Adipose tissue (tissue), 3 donors: ENCODE measurements at regions not wholly inside any gene's neighbourhood (a gene's known extent, or its start where the extent isn't known, plus 50 kb on each side); places are given as distances from the start of the nearest gene placed in this dataset.

Experiments
- H3K27ac ChIP-seq: one replicate; pipeline ENCODE4 v1.5.1; 2013; ENCODE audit warnings: low read depth, low read length
- WGBS, 3 donors: extraction: QIAGEN DNeasy Blood & Tissue Kit; methylation state at CpG; one replicate each; pipeline ENCODE4 v1.1.7; 2013; 5-methylcytosine and 5-hydroxymethylcytosine counted together
- donor health status: healthy with polysubstance abuse.
- donor health status: Bipolar disorder and iron deficiency.
- donor health status: healthy.

DNA sequence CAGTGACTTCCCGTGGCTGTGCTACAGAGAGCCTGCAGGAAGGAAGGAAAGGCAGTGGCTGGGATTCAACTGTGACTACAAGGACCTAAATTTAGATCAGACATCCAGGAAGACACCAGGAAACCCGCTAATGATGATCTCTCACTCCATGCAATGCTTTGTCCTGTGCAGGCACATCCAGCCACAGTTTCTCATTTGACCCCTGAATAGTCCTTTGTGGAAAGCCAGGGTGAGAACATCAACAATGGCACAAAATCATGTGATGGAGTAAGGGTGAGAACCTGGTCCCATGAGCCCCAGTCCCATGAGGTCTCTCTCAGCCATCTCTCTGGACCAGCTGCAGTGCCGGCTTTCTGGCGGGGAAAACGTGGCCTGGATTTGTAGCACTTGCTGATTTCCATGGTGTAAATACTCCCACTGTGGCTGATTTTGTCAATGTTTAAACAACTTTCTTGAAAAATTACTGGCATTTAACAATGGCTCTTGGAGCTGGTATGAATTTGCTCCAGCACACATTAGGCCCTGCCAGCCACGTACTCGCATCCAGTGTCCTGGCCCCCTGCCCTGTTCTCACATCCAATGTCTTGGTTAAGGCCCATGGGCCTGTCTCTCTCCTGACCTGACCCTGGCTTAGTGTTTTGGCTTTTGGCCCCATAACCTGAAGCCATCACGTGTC, 159.0 kb upstream of the HAAO start:
- WGBS, 3 donors = 60 to 75% (median 68%) methylated on average over 8 of the region's 8 CpGs
- H3K27ac ChIP-seq = no peak overlapping the region

- 48 to 72% (median 61%) methylated on average over 6 of the region's 6 CpGs for WGBS, 3 donors
These were observed 156.7 kb upstream of the HAAO start for GRCh38 chr2:42949125-42949524.

DNA sequence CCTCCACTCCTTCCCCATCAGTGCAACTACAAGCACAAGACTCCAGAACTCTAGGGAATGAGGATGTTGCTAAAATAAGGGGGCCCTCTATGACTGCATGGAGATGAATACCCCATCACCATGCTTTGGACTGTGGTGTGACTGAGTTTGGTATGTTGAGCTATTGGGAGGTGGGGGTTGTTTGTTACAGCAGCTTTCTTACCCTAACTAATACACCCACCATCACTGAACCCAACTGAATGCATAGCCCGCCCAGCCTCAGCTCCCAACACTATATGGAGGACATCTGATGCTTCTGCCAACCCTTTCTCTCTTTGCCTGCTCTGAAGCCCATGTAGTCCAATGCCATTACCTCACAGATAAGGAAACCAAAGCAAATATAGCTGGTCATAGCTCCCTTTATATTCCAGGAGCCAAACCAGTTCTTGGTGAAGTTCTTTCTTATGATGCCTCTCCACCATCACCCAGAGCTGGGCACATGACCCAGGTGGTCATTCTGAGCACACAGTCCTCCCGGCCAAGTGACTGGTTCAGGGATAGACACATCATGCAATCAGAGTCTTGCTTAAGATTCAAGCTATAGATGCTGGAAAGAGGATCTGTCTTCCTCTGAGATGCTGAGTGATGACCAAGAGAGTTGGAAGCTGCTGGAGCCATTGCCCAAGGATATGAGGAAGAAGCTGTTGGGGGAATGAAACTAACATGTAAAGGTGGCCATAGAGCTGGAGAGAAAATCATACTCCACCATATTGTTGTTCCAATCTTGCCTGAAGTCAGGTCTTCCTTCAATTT, 155.6 kb upstream of the HAAO start:
- H3K27ac ChIP-seq = no peak overlapping the region

More at GRCh38 chr2:42949125-42949524, 156.7 kb upstream of the HAAO start:
- H3K27ac ChIP-seq = no peak overlapping the region

DNA sequence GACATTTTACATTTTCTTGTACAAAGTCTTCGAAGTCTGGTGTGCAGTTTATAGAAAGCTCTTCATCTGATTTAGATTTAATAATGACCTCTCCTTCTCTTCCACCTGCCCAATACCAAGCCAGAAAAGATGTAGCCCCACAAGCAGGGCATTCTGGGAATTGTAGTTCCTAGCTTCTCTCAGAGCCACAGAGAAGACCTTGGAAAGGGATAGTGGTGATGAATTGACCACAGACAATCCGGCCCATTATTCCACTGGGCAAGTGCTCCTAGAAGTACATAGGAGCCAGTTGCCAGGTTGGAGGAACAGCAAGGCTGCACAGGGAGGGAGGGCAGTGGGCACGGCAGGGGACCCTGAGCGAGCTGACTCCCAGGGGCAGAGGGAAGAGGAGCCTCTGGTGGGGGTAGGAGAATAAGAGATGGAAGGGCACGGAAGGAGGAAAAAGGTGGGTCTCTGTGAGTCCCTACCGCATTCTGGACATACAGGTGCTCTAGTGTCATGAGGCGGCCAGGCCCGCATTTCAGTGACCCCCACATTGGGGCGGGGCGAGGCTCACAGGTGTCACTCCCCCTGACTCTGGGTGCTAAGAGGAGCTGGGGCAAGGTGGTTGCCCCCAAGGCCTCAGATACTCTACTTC, 152.5 kb upstream of the HAAO start:
- no peak overlapping the region for H3K27ac ChIP-seq
- WGBS, 3 donors = 92 to 95% (median 93%) methylated on average over 10 of the region's 10 CpGs

More for the DNA sequence above, 155.6 kb upstream of the HAAO start:
- WGBS, 3 donors = 80 to 96% (median 88%) methylated on average over 2 of the region's 2 CpGs

- 95 to 97% (median 96%) methylated on average over 13 of the region's 13 CpGs for WGBS, 3 donors
- H3K27ac ChIP-seq = no peak overlapping the region
These were observed 150.7 kb upstream of the HAAO start for GRCh38 chr2:42942990-42943493.

DNA sequence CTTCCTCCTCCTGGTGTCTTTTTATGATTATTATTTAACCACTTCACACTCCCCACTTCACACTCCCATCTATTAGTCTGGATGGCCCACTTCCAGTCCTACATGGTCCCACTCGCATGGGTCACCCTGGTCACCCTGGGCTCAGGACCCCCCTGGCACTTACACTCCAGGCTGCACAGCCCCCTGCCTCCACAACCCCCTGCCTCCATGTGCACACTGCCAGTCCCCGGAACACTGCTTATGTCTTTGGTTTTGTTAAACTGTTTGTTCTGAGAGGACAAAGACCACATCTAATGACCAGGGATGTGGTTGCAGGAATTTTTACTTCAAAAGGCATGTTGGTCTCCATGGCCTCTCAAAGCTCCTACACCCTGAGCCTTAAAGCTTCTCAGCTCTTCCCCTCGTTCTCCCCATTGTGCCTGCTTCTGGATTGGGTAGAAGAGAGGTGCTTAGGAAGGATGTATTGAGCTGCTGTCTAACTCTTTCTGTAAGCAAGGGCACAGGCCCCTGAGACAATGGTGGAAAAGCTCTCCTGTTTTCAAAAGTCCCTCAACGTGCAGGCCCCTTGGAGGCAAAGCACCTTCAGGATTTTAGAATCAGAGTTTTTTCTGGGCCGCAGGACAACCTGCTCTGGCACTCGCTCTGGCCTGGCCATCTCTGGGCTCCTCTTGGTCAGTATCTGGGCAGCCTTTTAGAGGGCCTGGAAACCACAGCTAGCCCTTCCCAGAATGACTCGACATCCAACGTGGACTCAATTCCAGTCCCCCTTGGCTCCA, 150.0 kb upstream of the HAAO start:
- H3K27ac ChIP-seq = no peak overlapping the region

GRCh38 chr2:42941633-42942176, 149.3 kb upstream of the HAAO start:
- H3K27ac ChIP-seq = no peak overlapping the region
- 61 to 90% (median 80%) methylated on average over 3 of the region's 3 CpGs for WGBS, 3 donors

More for the DNA sequence above, 150.0 kb upstream of the HAAO start:
- 89 to 96% (median 91%) methylated on average over 8 of the region's 8 CpGs for WGBS, 3 donors

GRCh38 chr2:42939411-42940206, 147.2 kb upstream of the HAAO start:
- 58 to 71% (median 66%) methylated on average over 11 of the region's 11 CpGs for WGBS, 3 donors
- H3K27ac ChIP-seq = no peak overlapping the region

DNA sequence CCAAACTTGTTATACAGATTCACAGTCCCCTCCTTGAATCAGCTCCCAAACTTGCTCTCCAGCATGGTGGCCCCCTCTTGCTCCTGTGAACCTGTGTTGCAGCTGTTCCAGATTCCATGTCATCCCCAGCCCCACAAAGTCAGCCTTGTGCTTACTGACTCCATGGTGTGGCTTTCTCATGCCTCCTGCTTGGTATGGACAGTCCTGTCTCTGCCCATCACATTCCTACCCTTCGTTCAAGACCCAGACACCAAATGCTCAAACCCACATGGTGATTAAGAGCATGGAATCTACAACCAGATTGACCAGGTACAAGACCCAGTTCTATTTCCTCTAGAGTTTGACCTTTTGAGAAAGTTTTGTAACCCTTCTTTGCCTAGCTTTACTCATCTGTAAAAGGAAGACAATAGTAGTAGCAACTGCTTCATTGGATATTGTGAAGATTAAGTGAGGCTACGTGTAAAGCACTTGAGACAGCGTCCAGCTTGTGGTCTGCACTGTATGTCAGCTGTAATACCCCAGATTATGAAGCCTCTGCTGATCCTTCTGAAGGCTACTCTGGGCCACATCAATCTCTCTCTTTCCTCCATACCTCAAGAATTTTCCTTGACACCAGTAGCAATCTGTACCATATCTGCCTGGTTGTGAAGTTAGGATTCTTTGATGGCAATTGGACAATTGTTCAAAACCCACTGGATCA, 146.4 kb upstream of the HAAO start:
- 97 to 98% (median 98%) methylated on average over 3 of the region's 3 CpGs for WGBS, 3 donors
- no peak overlapping the region for H3K27ac ChIP-seq

DNA sequence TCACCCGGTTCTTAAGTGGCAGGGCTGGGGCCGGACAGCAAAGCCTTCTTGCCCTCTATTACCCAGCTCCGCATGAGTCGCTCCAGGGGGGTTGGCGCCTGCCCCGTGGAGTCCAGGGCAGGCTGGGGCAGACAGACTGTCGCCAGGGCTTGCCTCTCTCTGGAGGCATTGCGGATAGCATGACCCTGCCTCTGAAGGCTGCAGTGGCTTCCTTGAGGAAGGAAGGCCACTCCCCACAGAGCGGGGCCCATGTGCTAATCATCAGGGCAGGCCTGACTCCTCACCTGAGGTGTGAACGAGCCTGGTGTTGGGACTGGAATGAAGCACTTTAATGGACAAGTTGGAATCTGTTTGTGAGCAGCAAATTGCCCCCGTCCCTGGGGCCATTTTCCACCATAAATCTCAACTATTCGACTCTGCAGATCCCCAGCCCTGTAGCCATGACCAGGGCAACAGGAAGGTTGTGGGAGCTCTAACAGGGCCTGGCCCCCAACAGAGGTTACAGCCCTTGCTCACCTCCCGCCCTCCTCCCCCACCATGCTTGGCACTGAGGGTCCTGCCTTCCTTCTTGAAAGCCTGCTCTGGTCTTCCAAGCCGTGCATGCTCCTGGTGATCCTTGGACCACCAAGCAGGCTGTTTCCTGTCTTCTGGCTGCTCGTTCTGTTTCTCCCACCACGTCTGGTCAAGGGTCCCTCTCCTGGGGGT, 144.9 kb upstream of the HAAO start:
- H3K27ac ChIP-seq = no peak overlapping the region
- 66 to 91% (median 68%) methylated on average over 16 of the region's 16 CpGs for WGBS, 3 donors

DNA sequence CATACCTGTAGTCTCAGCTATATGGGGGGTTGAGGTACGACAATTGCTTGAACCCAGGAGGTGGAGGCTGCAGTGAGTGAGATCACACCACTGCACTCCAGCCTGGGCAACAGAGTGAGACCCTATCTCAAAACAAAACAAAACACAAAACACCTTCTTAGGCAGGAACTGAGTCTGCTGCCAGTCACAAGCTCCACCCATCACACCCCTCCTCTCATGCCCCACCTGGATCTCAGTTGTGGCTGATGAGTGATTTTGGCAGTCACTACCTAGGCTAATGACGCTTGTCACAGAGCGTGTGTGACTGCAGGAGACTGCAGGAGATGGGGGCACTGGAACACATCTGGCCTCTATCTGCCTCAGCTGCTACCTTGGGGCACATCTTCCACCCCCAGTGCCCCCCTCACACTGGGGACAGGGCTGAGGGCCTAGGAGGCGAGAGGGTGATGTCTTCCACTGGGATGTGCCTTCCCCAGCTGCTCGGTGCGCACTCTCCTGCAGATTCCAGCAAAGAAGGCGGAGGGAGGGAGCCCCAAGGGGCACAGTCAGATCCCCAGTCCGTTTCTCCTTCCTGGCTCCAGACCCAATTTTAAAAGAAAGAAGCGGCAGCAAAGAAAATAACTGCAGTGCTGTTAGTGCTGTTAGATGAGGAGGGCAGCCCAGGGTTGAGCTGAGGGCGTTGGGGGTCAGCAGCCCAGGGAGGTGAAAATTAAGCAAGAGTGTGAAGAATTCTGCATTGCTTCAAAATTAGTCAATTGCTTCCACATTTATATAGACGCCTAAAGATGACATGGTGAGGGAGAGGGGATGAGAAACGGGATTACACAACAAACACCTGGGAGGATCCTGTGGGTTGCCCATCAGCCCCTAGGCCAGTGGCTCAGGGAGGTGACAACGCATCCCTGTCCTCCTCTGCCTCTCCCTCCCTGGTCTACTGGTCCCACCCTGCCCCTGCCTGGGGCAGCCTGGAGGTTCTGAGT, 143.6 kb upstream of the HAAO start:
- H3K27ac ChIP-seq = no peak overlapping the region
- whole genome bisulfite sequencing, 3 donors = 41 to 81% (median 45%) methylated on average over 13 of the region's 13 CpGs

GRCh38 chr2:42934580-42935186, 142.3 kb upstream of the HAAO start:
- 74 to 81% (median 78%) methylated on average over 14 of the region's 14 CpGs for WGBS, 3 donors
- no peak overlapping the region for H3K27ac ChIP-seq

GRCh38 chr2:42933824-42934254, 141.5 kb upstream of the HAAO start:
- WGBS, 3 donors = 34 to 81% (median 37%) methylated on average over 8 of the region's 8 CpGs
- no peak overlapping the region for H3K27ac ChIP-seq

DNA sequence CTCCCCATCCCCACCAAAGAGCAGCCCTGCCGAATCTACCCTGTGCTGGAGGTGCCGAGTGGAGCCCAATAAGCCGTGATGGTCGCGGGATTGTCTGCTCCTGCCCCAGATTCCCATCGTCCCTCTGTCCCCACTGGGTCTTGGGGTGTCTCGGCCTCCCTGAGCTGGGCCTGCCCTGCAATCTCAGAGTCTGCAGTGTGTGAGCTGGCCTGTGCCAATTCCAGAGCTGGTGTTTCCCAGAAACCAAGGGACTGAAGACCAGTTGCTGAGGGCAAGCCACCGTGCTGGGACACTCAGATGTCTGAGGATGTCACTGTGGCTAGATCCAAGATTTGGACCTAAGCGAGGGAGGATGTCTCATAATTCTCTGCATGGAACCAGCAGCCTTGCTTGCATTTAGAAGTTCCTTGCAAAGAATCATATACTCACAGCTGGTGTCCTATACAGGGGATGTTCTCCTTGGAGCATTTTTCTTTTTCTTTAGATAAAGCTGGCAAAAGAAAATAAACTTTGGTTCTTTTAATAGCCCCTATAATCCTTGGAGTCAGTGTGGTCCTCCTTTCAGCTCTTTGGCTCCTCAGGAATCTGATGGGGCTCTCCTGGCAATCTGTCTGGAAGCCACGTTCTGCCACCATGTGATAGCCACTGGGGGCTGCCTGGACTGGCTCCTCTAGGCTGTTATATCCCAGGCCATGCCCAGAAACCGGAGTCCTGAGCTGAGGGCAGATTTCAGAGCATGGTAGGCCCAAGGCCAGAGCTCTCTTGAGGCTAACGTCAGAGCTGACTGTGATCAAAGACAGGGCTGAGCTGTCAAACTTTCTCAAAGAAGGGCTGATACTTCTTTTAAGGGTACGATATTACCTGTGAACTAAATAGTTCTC, 140.1 kb upstream of the HAAO start:
- H3K27ac ChIP-seq = no peak overlapping the region
- 77 to 84% (median 79%) methylated on average over 13 of the region's 13 CpGs for WGBS, 3 donors
